Ovary (tissue), 3 donors: ENCODE measurements at regions not wholly inside any gene's neighbourhood (a gene's known extent, or its start where the extent isn't known, plus 50 kb on each side); places are given as distances from the start of the nearest gene placed in this dataset.

Experiments used
- CTCF ChIP-seq, 3 donors: fragments of 450-650 bp in 2 of 3; fragments of 200-600 bp in 1 of 3; IDR thresholded peaks; one replicate each; pipeline versions ENCODE4 v1.5.1 to v1.8.0; 2016 to 2022; ENCODE audit warnings: antibody characterized with exemption in 3 of 3, mild to moderate bottlenecking in 1 of 3
- EP300 ChIP-seq: sonication (generic); formaldehyde crosslinking; IDR thresholded peaks from one replicate; pipeline ENCODE4 v1.6.1; 2017; ENCODE audit warnings: antibody characterized with exemption
- POLR2A ChIP-seq: fragments of 450-650 bp; IDR thresholded peaks from one replicate; pipeline ENCODE4 v1.6.1; 2017; ENCODE audit warnings: antibody characterized with exemption, mild to moderate bottlenecking, moderate library complexity
- donor health status: DM: no; HTN: no; CAD: no.

- TF ChIP-seq CTCF (IDR thresholded peaks at IDR 0.05) = no peak
- no peak for TF ChIP-seq POLR2A
- TF ChIP-seq EP300 = no peak
Measured at GRCh38 chr4:105061136-105061696, 85.5 kb upstream of the TET2 start.
